ENCODE measurements at regions not wholly inside any gene's neighbourhood (a gene's known extent, or its start where the extent isn't known, plus 50 kb on each side); places are given as distances from the start of the nearest gene placed in this dataset.

GRCh38 chr10:130997267-130998045 lies 314.1 kb downstream of the TCERG1L start:
- Histone ChIP-seq H3K23me2 (ENCODE audit: insufficient read length, low read depth, low read length, poor library complexity, severe bottlenecking) (no peaks in the 10 kb centered on the region), H4K5ac (ENCODE audit: insufficient read length, low read depth, low read length) (no peak overlapping the region), H3K9me3 (ENCODE audit: control insufficient read depth, low read depth, low read length) (no peaks in the 10 kb centered on the region), H3K4me1 (ENCODE audit: insufficient read depth, low read length) (peaks cover 9% of the 10 kb centered on the region; the same call in 1 of the 2 replicates), H3K14ac (ENCODE audit: insufficient read depth, low read length) (no peak overlapping the region), H2BK120ac (ENCODE audit: low read depth, low read length, poor library complexity, severe bottlenecking) (no peak overlapping the region), H2BK20ac (ENCODE audit: low read depth, low read length, poor library complexity, severe bottlenecking) (no peak overlapping the region), H2AFZ (ENCODE audit: low read length) (no peak overlapping the region), H2AK5ac (ENCODE audit: insufficient read length, low read length) (no peak overlapping the region), H3K23ac (ENCODE audit: insufficient read length, low read depth, low read length) (no peak overlapping the region), H3K4me2 (ENCODE audit: insufficient read depth, insufficient read length, low read length) (no peak overlapping the region), H3T11ph (ENCODE audit: low read length) (no peak overlapping the region), H3K79me1 (ENCODE audit: insufficient read depth, low read depth, low read length, poor library complexity, severe bottlenecking) (no peaks in the 10 kb centered on the region), H3K4ac (ENCODE audit: low read depth, low read length) (no peak overlapping the region), H3K79me2 (ENCODE audit: insufficient read depth, low read length) (no peaks in the 10 kb centered on the region), H3K27me3 (ENCODE audit: insufficient read depth, low read length) (no peaks in the 10 kb centered on the region), H2BK12ac (ENCODE audit: insufficient read length, low read depth, low read length) (no peak overlapping the region), H4K20me1 (ENCODE audit: control insufficient read depth, insufficient read depth, insufficient read length) (no peaks in the 10 kb centered on the region), H2BK15ac (ENCODE audit: low read depth, low read length) (no peak overlapping the region), H3K9ac (ENCODE audit: extremely low read depth, insufficient read length, low read length) (no peak overlapping the region), H4K8ac (replicated peaks; ENCODE audit: insufficient read length, low read depth, low read length) (no peak overlapping the region), H4K91ac (ENCODE audit: insufficient read length, low read depth, low read length) (no peak overlapping the region), H3K18ac (ENCODE audit: insufficient read length, low read depth, low read length) (no peak overlapping the region), H3K56ac (ENCODE audit: insufficient read length, low read depth, low read length) (no peak overlapping the region), H2BK5ac (ENCODE audit: insufficient read length, low read length) (no peak overlapping the region), H3K27ac (ENCODE audit: insufficient read length, low read depth, low read length) (no peak overlapping the region)
- peaks cover 5% of the 10 kb centered on the region for H3K27me3 Mint-ChIP-seq (ENCODE audit: low read depth)
- no peak for TF ChIP-seq CTCF (conservative IDR thresholded peaks at IDR 0.05)
- H3K4me1 Mint-ChIP-seq: peaks cover 38 to 48% of the 10 kb centered on the region in 2 experiments
- no peak for DNase-seq
- peaks cover 12 to 30% of the 10 kb centered on the region in 2 experiments for H3K9me3 Mint-ChIP-seq
- peak overlapping the region in 1 of 3 experiments; percentile 17; a peak in 1 of 7 replicates for H3K27ac Mint-ChIP-seq
- H3K36me3 Mint-ChIP-seq (ENCODE audit: insufficient read depth in 1 of 3, low read depth in 3 of 3): peaks cover 4 to 20% (median 15%) of the 10 kb centered on the region in 3 experiments; a peak in 5 of 7 replicates
- no CpG with 5 or more reads among the region's 8 CpGs for WGBS (ENCODE audit: extremely low coverage, insufficient read length, low lambda C conversion rate)
- H3K4me3 Mint-ChIP-seq: no peak overlapping the region

Measured in H9 (cell line).